GM19467 (cell line): ENCODE measurements at regions not wholly inside any gene's neighbourhood (a gene's known extent, or its start where the extent isn't known, plus 50 kb on each side); places are given as distances from the start of the nearest gene placed in this dataset.

Experiments
- ATAC-seq: cut with Tn5 transposase; IDR thresholded peaks from one replicate; pipeline ENCODE4 v1.9.1; 2021; ENCODE audit warnings: mild to moderate bottlenecking, moderate library complexity; ENCODE audit not compliant: unreplicated experiment

GRCh38 chr18:78738076-78738690 is 241.4 kb upstream of the SALL3 start:
- no peak for ATAC-seq

- no peak for ATAC-seq
Measured at GRCh38 chr18:78739115-78739514, 240.5 kb upstream of the SALL3 start.

DNA sequence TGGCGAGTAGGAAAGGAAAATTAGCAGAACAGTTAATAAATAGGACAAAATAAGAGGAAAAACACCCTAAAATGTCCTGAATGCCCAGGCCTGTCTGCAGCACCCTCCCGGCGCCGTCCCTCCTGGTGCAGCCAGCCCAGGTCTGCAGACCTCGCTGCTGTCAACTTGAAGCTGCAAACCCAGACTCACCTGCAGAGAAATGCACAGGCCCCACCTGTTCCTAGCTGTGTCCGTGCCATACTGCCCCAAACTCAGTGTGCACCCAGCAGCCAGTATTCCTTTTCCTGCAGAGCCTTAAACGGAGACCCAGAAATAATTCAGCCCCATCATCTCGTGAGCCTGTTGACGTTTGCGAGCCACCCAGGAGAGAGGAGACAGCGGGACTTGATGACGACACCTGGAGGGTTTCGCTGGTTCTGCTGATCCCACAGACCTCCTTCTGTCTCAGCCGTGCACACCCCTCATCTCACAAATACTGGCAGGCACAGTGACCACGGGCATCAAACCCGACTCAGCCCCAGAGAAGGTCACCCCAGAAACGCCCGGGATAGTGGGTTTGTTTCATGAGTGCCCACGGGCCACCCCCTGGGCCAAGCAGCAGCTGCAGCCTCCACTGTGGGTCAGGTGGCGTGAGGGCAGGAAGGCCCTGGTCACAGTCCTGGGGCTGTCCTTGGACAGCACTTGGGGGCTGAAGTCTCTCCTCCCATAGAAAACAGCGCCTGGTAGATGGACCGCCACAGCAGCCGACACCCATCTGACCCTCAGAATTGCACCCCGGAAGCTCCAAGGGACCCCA is 239.5 kb upstream of the SALL3 start:
- no peak for ATAC-seq

GRCh38 chr18:78740876-78741275 is 238.7 kb upstream of the SALL3 start:
- no peak for ATAC-seq

DNA sequence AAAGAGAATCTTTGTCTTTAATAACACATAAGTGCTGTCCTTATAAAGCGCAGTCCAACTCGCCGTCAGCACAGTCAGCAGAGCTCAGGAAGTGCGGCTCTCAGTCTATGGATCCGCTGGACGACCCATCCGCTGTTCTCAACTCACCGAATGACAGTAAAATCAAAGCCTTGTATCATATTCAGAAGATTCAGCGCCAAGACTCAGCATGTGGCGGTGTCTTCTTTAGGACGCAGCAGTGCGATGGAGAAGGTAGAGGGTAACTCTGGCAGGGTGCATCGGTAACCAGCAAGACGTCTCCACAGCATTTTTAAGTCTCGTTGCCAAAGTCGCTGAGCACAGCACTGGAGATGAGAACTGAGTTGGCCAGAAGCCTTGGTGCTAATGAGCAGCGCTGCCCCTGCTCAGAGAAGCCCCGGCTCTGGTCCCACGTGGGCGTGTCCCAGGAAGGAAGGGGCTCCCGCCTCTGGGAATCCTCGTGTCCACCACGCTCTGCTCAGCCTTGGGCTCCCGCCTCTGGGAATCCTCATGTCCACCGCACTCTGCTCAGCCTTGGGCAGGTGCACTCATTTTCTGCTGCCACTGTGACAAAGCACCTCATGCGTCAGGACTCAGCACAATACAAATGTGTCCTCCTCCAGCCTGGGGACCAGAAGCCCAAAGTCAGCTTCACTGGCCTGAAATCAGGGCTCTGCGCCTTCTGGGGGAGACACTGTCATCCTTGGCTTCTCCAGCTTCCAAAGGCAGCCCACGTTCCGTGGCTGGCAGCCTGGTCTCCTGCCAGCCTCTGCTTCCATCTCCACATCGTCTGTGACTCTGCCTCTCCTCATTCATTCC is 238.0 kb upstream of the SALL3 start:
- no peak for ATAC-seq

GRCh38 chr18:78742218-78742745 is 237.3 kb upstream of the SALL3 start:
- ATAC-seq: no peak

DNA sequence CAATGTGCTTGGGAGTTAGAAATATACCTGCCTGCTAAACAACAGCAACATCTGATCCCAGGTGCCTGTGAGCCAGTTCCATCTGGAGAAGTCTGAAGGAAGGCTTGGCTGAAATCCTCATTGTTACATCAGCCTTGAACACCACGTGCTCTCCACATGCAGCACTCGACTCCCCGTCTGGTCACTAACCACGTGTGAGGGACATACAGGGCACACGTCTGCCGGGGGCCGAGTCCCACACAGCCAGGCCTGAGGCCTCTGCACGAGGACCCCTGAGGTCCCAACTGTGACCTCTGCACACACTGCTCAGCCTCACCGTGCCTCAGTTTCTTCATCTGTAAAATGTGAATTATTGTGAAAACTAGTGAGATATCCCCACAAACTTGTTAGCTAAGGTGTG is 236.5 kb upstream of the SALL3 start:
- ATAC-seq: no peak

DNA sequence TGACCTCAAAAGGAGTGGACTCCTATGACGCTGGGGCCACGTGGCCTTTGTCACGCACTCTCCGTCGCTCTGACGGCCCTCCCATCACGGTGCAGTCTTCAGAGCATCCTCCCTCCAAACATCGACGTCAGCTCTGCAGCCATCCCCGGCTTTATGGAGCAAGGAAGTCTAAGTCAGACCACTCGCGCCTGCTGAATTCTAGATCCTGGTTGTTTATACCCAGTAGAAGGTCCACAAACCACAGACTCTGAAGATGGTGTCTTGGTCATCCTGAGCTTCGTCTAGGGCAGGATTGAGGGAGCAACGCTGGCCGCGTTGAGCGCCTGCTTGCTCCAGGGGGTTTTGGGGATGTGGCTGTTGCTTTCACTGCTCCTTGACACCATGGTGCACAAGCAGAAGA is 228.0 kb upstream of the SALL3 start:
- no peak for ATAC-seq

- ATAC-seq: no peak
Measured at GRCh38 chr18:78753240-78753639, 226.4 kb upstream of the SALL3 start.

- ATAC-seq: no peak
Measured at GRCh38 chr18:78754311-78755043, 225.1 kb upstream of the SALL3 start.

DNA sequence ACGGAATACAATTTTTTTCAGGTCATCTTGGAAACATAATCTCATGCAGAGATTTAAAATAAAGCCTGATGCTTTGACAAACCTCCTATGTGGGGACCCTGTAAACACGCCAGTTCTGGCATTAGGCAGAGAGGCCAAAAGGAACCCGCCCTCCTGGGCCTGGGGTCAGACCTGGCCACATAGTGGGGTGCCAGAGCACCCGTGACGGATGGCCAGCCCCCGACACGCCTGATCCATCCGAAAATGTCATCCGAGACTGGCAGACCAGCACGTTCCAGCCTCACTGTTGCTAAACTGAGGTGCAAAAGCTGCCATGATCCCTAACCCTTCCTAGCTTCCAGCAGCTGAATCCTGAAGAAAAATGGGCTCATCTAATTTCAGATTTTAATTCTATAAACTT is 222.6 kb upstream of the SALL3 start:
- ATAC-seq: no peak

DNA sequence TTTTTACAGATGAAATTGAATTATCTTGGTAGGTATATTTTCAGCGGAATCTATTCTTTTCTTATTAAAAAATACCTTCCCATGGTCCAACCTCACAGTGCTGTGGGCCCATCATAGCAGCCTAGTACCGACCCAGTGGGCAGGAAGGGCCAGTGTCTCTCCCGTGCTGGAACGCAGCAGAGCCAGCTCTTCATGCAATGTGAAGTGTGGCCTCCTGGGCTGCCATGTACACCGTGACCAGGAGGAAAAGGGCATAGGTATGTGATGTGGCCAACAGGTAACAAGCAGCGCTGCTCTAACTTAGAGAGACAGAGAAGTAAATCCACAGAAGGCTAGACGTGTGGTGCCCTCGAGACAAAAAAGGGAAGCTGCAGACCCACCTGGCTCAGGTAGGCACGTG is 221.1 kb upstream of the SALL3 start:
- no peak for ATAC-seq

DNA sequence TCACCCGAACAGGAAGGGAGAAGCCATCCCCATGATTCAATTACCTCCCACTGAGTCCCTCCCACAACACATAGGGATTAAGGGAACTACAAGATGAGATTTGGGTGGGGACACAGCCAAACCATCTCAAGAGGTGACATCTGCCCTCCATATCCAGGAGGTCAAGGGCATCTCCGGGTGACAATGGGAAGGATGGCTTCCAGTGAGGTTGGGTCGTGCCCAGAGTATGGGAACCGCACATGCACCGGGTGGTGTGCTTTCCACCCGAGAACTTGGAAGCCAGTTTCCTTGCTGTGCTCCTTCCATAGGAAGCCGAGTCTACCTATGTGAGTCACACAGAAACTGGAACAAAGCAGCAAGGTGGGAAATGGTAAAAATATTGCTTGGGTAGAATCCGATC is 216.9 kb upstream of the SALL3 start:
- no peak for ATAC-seq

GRCh38 chr18:78764544-78764943 is 215.1 kb upstream of the SALL3 start:
- no peak for ATAC-seq

GRCh38 chr18:78765142-78765541 is 214.5 kb upstream of the SALL3 start:
- ATAC-seq: no peak

- ATAC-seq: no peak
Measured at GRCh38 chr18:78765637-78766281, 213.9 kb upstream of the SALL3 start.

DNA sequence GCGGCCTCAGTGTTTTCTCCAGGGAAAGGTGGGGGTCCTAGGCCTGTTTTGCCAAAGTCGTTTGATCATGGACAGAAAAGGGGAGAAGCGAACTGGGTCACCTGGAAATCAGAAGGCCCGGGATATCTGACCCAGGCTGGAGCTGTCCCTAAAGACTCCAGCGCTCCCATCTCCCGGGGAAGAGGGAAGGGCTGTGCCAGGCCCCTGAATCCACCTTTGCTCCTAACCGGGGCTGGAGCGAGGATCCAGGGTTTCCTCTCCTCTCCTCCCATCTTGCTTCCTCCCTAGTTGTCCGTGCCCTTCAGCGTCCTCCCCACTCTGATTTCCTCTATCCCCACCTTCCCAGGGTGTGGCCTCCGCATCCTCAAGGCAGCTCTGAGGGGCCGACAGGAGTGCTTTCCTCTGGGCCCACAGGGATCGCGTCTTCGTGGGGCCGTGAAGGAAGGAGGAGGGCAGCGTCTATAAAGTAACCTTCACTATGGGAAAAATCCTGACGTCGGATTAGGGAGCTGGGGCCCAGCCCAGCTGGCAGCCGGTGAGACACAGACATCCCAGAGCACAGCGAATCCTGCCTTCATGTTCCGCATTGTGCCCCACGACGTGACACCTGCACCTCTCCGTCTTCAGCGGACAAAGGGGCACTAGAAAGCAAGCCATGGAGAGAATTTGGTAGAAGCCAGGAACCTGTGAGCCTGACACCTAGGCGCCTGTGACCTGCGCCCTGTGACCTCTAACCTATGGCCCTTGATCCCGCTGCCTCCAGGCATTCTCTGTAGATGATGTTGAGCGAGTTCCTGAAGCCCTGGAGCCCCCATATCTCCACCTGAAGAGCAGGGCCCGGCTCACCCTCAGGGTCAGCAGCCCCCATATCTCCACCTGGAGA is 212.7 kb upstream of the SALL3 start:
- no peak for ATAC-seq

DNA sequence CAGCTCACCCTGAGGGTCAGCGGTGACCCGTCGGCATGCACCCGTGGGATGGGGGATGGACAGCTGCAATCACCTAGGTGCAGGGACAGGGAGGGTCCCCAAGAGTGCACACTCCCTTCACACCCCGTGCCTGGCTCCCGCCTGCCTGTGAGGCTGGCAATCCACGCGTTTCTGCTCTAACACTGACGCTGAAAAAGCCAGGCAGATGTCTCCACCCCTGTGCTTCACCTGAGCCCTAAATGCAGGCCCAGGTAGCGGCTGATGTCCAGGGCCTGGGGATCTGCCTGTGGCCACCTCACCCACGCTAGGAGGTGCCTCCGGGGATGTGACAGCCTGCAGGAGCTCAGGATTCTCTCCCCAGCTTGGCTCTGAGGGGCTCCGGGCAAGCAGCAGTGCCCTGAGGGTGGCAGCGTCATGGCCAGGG is 212.0 kb upstream of the SALL3 start:
- ATAC-seq: no peak

GRCh38 chr18:78768221-78768620 is 211.4 kb upstream of the SALL3 start:
- no peak for ATAC-seq
